ENCODE measurements at regions not wholly inside any gene's neighbourhood (a gene's known extent, or its start where the extent isn't known, plus 50 kb on each side); places are given as distances from the start of the nearest gene placed in this dataset.

DNA sequence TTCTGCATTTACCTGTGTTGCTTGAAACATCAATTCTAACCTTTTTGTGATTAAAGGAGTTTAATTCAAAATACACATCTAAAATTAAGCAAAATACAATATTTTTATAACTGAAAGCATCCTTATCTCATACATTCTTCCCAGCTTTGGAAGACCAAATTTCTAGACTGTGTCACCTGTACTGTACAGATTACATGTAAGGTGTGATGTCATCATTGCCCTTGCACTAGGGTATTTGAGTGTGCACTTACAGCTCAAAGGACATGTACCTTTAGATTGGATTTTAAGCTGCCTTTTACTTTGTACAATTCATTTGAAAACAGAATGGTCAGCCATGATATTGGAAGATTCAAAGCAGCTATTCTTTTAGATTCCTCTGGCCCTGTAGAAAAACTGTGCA is 932.8 kb upstream of the POU3F3 start:
- ChIA-PET CTCF (no interaction called here), POLR2A (ENCODE audit: low non-redundant PET) (no interaction called here)
- H3K27ac ChIP-seq, result no peak overlapping the region
- DNase-seq (ENCODE audit: low spot score), result no peak
- TF ChIP-seq, protein P1, sequence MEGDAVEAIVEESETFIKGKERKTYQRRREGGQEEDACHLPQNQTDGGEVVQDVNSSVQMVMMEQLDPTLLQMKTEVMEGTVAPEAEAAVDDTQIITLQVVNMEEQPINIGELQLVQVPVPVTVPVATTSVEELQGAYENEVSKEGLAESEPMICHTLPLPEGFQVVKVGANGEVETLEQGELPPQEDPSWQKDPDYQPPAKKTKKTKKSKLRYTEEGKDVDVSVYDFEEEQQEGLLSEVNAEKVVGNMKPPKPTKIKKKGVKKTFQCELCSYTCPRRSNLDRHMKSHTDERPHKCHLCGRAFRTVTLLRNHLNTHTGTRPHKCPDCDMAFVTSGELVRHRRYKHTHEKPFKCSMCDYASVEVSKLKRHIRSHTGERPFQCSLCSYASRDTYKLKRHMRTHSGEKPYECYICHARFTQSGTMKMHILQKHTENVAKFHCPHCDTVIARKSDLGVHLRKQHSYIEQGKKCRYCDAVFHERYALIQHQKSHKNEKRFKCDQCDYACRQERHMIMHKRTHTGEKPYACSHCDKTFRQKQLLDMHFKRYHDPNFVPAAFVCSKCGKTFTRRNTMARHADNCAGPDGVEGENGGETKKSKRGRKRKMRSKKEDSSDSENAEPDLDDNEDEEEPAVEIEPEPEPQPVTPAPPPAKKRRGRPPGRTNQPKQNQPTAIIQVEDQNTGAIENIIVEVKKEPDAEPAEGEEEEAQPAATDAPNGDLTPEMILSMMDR (conservative IDR thresholded peaks at IDR 0.05; ENCODE audit: low read depth), result no peak

DNA sequence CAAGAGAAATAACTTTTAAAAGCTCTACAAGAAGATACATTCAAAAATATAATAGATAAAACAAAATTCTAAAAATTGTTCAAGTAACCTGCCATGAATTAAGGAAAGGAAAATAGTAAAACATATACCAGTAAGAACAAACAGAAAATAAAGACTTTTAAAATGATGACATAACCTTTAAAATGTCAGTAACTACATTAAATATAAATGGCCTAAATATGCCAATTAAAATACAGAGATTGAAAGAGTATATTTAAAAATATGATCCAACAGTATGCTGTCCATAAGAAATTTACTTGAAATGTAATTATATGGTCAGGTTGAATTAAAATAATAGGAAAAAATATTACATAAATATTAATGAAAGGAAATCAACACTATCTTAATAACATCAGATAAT is 911.7 kb upstream of the POU3F3 start:
- H3K27ac ChIP-seq, result no peak overlapping the region
- ChIA-PET POLR2A (ENCODE audit: low non-redundant PET) (no interaction called here), CTCF (interaction anchor here (0.6 kb wide), 1 partner anchor 931 kb away, joined by 6 read pairs; no protein-coding TSS in a partner anchor)
- no peak for DNase-seq (ENCODE audit: low spot score)
- TF ChIP-seq, protein P1 (conservative IDR thresholded peaks at IDR 0.05; ENCODE audit: low read depth), result no peak

DNA sequence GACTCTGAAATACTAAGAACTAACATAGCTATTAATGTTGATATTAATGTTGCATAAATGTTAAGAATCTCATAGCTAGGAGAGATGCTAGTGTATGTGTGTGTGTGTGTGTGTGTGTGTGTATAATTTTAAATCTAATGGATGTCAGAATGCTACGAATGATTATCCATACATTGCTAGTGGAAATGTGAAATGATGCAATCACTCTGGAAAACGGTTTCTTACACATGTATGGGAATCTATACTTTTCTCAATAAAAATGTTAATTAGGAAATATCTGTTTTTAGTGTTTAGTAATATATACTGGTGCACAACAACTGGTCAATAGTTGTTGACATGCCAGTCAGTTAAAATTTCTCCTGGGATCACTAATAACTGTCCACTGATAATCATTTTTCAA is 908.8 kb upstream of the POU3F3 start:
- ChIA-PET POLR2A (ENCODE audit: low non-redundant PET) (no interaction called here), CTCF (no interaction called here)
- TF ChIP-seq, protein P1 (conservative IDR thresholded peaks at IDR 0.05; ENCODE audit: low read depth), result no peak
- no peak overlapping the region for H3K27ac ChIP-seq
- DNase-seq (ENCODE audit: low spot score), result no peak

DNA sequence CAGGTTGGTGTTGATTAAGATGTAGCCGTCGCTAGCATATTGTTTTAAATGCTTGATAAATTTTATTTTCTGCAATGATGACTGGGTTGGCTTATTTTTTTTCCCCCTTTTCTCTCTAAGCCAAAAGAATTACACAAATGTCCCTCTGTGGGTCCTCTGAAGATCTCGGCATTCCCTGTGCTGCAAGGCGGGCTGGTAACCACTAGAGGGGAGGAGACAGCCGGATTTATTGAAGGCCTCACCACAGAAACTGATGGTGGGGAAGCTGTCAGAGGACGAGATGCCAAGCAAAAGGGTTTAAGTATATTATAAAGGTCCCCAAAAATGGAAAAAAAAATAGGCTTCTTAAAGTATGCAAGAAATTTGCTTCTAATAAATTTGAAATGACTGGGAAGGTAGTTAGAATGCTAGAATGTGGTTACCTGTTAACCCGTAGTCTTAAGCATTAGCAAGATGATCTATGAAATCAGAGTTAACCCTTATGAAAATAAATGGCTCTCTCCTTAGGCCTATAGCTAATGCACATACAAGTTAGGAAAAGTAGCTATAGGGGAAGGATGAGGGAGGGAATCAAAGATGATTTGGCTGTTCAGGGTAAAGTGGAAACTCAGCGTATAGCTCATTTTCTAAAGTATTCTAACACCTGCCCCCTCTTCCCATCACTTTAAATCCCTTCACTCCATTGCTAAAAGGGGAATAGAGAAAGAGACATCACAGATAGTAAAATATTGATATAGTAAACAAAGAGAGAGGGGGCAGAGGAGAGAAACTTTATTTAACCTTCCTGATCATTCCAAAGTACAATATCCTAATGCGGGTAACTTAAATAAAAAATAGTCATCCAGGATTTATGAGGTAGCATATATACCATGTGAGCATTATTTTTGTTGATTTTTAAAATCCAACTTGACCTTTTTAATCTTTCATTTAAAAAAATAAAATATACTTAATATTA is 894.5 kb upstream of the POU3F3 start:
- ChIA-PET CTCF (interaction anchor here (0.5 to 1.6 kb wide), 11 partner anchors 16 to 1333 kb away, joined by 3 to 9 read pairs (median 4); no protein-coding TSS in a partner anchor), POLR2A (ENCODE audit: low non-redundant PET) (no interaction called here)
- peak; percentile 45 for DNase-seq (ENCODE audit: low spot score)
- TF ChIP-seq, protein P1 (conservative IDR thresholded peaks at IDR 0.05; ENCODE audit: low read depth), result peak; percentile 71
- no peak overlapping the region for H3K27ac ChIP-seq

DNA sequence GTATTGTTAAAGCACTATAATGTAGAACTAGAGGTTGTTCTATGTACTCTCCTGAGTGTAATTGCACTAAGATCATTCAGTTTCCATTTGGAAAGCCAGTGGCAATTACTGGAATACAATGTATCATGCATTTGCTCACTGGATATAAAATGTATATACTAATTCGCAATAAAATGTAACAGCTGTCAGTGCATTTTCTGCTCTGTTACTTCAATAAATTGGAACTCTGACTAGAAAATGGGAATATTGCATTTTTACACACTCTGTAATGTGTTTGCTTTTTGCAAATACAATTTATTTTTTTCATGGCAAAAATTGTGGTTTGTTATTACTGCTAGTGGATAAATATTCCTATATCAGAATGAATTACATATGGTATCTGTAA is 893.8 kb upstream of the POU3F3 start:
- H3K27ac ChIP-seq, result no peak overlapping the region
- no peak for DNase-seq (ENCODE audit: low spot score)
- POLR2A ChIA-PET (ENCODE audit: low non-redundant PET), result no interaction called here
- TF ChIP-seq, protein P1 (conservative IDR thresholded peaks at IDR 0.05; ENCODE audit: low read depth), result no peak
- CTCF ChIA-PET, result interaction anchor here (0.6 to 1.6 kb wide), 6 partner anchors 15 to 1332 kb away, joined by 3 to 9 read pairs (median 4); no protein-coding TSS in a partner anchor

DNA sequence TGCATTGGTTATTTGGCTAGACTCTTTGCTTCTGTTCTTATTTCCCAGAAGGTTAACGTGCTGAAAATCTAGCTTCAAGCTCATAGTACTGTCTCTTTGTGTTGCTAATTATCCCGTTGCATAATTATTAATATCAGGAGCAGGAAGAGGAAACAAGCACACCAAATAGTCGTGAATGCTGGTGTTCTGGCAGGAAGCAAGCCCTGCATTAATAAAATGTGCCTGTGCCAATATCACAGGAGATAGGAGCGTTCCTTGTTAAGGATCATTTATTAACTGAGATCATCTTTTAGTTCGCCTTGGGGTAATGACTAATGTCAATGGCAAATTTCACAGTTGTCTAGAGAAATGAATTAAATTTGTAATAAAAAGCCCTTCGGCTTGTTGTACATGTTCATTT is 893.0 kb upstream of the POU3F3 start:
- H3K27ac ChIP-seq, result no peak overlapping the region
- no peak for DNase-seq (ENCODE audit: low spot score)
- CTCF ChIA-PET, result no interaction called here
- TF ChIP-seq, protein P1 (conservative IDR thresholded peaks at IDR 0.05; ENCODE audit: low read depth), result no peak
- POLR2A ChIA-PET (ENCODE audit: low non-redundant PET), result no interaction called here

Data from RWPE1 (cell line).